HCT116 (cell line): ENCODE measurements at regions not wholly inside any gene's neighbourhood (a gene's known extent, or its start where the extent isn't known, plus 50 kb on each side); places are given as distances from the start of the nearest gene placed in this dataset.

Experiments used
- ATAC-seq: fragments of 200-7000 bp; cut with Tn5 transposase; 2 replicates; pipeline ENCODE4 v1.9.1; 2020; ENCODE audit warnings: mild to moderate bottlenecking, moderate library complexity
- BruUV-seq: library from RNA; stranded (reverse); fragments of 400-500 nt; replicated peaks from 2 replicates; lab custom pipeline; 2021; lab: Mats Ljungman, UMichigan
- CTCF ChIA-PET: fragments of 300-600 bp; sonication (Branson Sonifier 250); formaldehyde crosslinking; loops from one replicate; lab custom pipeline; 2021; ENCODE audit warnings: antibody characterized with exemption; lab: Charles Lee
- POLR2A ChIA-PET: fragments of 300-600, 350-600 bp; sonication (Branson Sonifier 250); formaldehyde crosslinking; loops from one replicate; lab custom pipeline; 2021; ENCODE audit warnings: antibody characterized with exemption; lab: Charles Lee
- RAD21 ChIA-PET, 2 experiments: fragments of 300-600 bp; sonication (Branson Sonifier 250); formaldehyde crosslinking; loops; one replicate each; lab custom pipeline; 2023; ENCODE audit warnings: low total read pairs in 2 of 2; ENCODE audit not compliant: uncharacterized antibody in 2 of 2, unreplicated experiment in 2 of 2, low non-redundant PET in 1 of 2; lab: Charles Lee
- DNase-seq: peaks from one replicate; pipeline ENCODE4 v3.0.0-alpha.2; 2010; ENCODE audit warnings: low read depth, low spot score
- H2AFZ ChIP-seq: fragments of 200-600 bp; shearing (Covaris generic), sonication (generic); 2 replicates; pipeline ENCODE4 v1.6.1; 2017; ENCODE audit warnings: low read depth, mixed run types, mixed read lengths, antibody characterized with exemption, low read length; ENCODE audit not compliant: poor library complexity, severe bottlenecking
- H3K27ac ChIP-seq: 2 replicates; pipeline ENCODE4 v1.5.1; 2012; ENCODE audit warnings: low read depth, low read length
- H3K27me3 ChIP-seq: fragments of 200-600 bp; sonication (generic); 2 replicates; pipeline ENCODE4 v1.6.1; 2016; ENCODE audit warnings: mixed run types, low read length, mixed read lengths; ENCODE audit not compliant: insufficient read depth
- H3K36me3 ChIP-seq, 2 experiments: fragments of 200-500 bp in 1 of 2; fragments of 200-600 bp in 1 of 2; sonication (Bioruptor generic) in 1 of 2; sonication (generic) in 1 of 2; 2 replicates each; pipeline versions ENCODE4 v1.5.1 to v1.6.1; 2014 to 2016; ENCODE audit warnings: low read length in 2 of 2, inconsistent platforms in 1 of 2, mixed read lengths in 1 of 2, mixed run types in 1 of 2; ENCODE audit not compliant: insufficient read depth in 2 of 2, control insufficient read depth in 1 of 2
- H3K4me1 ChIP-seq, 2 experiments: fragments of 200-600 bp in 1 of 2; sonication (generic) in 1 of 2; 2 replicates each; pipeline versions ENCODE4 v1.5.1 to v1.6.1; 2012 to 2017; ENCODE audit warnings: low read length in 2 of 2, inconsistent platforms in 1 of 2, mild to moderate bottlenecking in 1 of 2, mixed read lengths in 1 of 2, mixed run types in 1 of 2, moderate library complexity in 1 of 2; ENCODE audit not compliant: insufficient read depth in 2 of 2, control insufficient read depth in 1 of 2
- H3K4me2 ChIP-seq: fragments of 200-600 bp; sonication (generic); 2 replicates; pipeline ENCODE4 v1.6.1; 2017; ENCODE audit warnings: mixed run types, low read length, mixed read lengths
- H3K4me3 ChIP-seq, 2 experiments: fragments of 200-600 bp in 1 of 2; sonication (generic) in 1 of 2; replicated peaks in 1 of 2; 2 replicates each; pipeline ENCODE4 v1.5.1; 2011 to 2016; ENCODE audit warnings: low read length in 2 of 2, control low read depth in 1 of 2, low read depth in 1 of 2, mild to moderate bottlenecking in 1 of 2, mixed read lengths in 1 of 2, mixed run types in 1 of 2
- H3K79me2 ChIP-seq: fragments of 200-600 bp; sonication (generic); 2 replicates; pipeline ENCODE4 v1.6.1; 2017; ENCODE audit warnings: mild to moderate bottlenecking, mixed run types, low read length, moderate library complexity, mixed read lengths; ENCODE audit not compliant: insufficient read depth
- H3K9ac ChIP-seq: fragments of 200-600 bp; sonication (generic); 2 replicates; pipeline ENCODE4 v1.6.1; 2016; ENCODE audit warnings: low read length, mixed read lengths
- H3K9me2 ChIP-seq: fragments of 200-600 bp; sonication (generic), shearing (Covaris generic); 2 replicates; pipeline ENCODE4 v1.6.1; 2017; ENCODE audit warnings: mixed run types, mild to moderate bottlenecking, moderate library complexity; ENCODE audit not compliant: insufficient read depth
- H3K9me3 ChIP-seq, 2 experiments: fragments of 200-500 bp in 1 of 2; fragments of 200-600 bp in 1 of 2; sonication (Bioruptor generic) in 1 of 2; sonication (generic) in 1 of 2; 2 replicates each; pipeline ENCODE4 v1.6.1; 2014 to 2017; ENCODE audit warnings: low read length in 2 of 2, mixed read lengths in 2 of 2, inconsistent platforms in 1 of 2, low read depth in 1 of 2, mild to moderate bottlenecking in 1 of 2, mixed run types in 1 of 2, moderate library complexity in 1 of 2; ENCODE audit not compliant: control insufficient read depth in 1 of 2, insufficient read depth in 1 of 2
- H4K20me1 ChIP-seq: fragments of 200-600 bp; sonication (generic), shearing (Covaris generic); 2 replicates; pipeline ENCODE4 v1.6.1; 2017; ENCODE audit warnings: mixed run types, mild to moderate bottlenecking, moderate library complexity; ENCODE audit not compliant: insufficient read depth
- CBX3 ChIP-seq: IDR thresholded peaks from 2 replicates; pipeline ENCODE4 v1.6.1; 2012; ENCODE audit warnings: low read depth
- CEBPB ChIP-seq: IDR thresholded peaks from 2 replicates; pipeline ENCODE4 v1.6.1; 2012; ENCODE audit warnings: low read depth
- FOSL1 ChIP-seq: IDR thresholded peaks from 2 replicates; pipeline ENCODE4 v1.6.1; 2012; ENCODE audit warnings: low read depth
- POLR2AphosphoS5 ChIP-seq: IDR thresholded peaks from 2 replicates; pipeline ENCODE4 v1.6.1; 2011; ENCODE audit warnings: mild to moderate bottlenecking, low read depth, low read length, moderate library complexity
- RAD21 ChIP-seq: IDR thresholded peaks from 2 replicates; pipeline ENCODE4 v1.6.1; 2012; ENCODE audit warnings: low read depth, mild to moderate bottlenecking
- SP1 ChIP-seq: IDR thresholded peaks from 2 replicates; pipeline ENCODE4 v1.6.1; 2012; ENCODE audit warnings: low read depth
- TCF7L2 ChIP-seq: IDR thresholded peaks from 2 replicates; pipeline ENCODE4 v1.7.0; 2011; ENCODE audit warnings: borderline replicate concordance, inconsistent platforms; ENCODE audit not compliant: insufficient read depth, insufficient read length; ENCODE audit errors: extremely low read depth
- ZNF274 ChIP-seq: fragments of 200-500 bp; sonication (Bioruptor generic); IDR thresholded peaks from 2 replicates; pipeline ENCODE4 v1.6.1; 2014; ENCODE audit warnings: mild to moderate bottlenecking, low read depth, low read length, inconsistent platforms
- intact Hi-C: fragments of 100-400 bp; cut with micrococcal nuclease; formaldehyde crosslinking; loops from 2 replicates; pipeline ENCODE4 v1.10.0; 2022
- TF ChIP-seq, protein P1 (sequence below), 3 experiments: fragments of 200-600 bp in 1 of 3; sonication (generic) in 1 of 3; IDR thresholded peaks in 2 of 3; conservative IDR thresholded peaks in 1 of 3; 2 replicates each; pipeline ENCODE4 v1.5.1; 2012 to 2017; ENCODE audit warnings: low read depth in 2 of 3, low read length in 2 of 3, antibody characterized with exemption in 1 of 3, borderline replicate concordance in 1 of 3, control low read depth in 1 of 3, mild to moderate bottlenecking in 1 of 3, mixed read lengths in 1 of 3, mixed run types in 1 of 3, moderate library complexity in 1 of 3; ENCODE audit not compliant: insufficient read depth in 1 of 3
- TF ChIP-seq, protein P2 (sequence below): IDR thresholded peaks from 2 replicates; pipeline ENCODE4 v1.6.1; 2012; ENCODE audit warnings: low read depth
- TF ChIP-seq, protein P3 (sequence below): IDR thresholded peaks from 2 replicates; pipeline ENCODE4 v1.6.1; 2011; ENCODE audit warnings: mild to moderate bottlenecking, low read length, moderate library complexity; ENCODE audit not compliant: insufficient replicate concordance; ENCODE audit errors: extremely low read depth
- TF ChIP-seq, protein P4 (sequence below): IDR thresholded peaks from 2 replicates; pipeline ENCODE4 v1.6.1; 2012
- TF ChIP-seq, protein P5 (sequence below): IDR thresholded peaks from 2 replicates; pipeline ENCODE4 v1.6.1; 2012

DNA sequence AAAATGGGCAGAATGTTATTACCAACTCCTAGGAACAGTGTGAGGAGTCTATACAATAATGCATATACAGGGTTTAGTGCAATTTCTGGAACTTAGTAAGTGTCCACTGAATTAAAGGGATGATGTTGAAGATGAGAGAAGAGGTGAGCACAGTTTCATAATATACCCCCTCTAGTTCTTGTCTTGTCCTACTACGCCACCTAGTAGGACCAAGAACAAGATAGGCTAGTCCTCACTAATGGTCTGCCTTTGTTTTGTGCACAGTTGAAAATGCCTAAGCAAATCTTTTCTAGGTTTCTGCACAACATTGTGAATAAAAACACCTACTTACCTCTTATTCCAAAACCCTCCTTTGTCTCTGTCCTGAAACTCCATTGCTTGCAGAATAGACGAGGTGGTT, 670.2 kb downstream of the CDH8 start:
- DNase-seq, result no peak
- no TSS peak for BruUV-seq
- Histone ChIP-seq H3K27ac (no peak overlapping the region), H4K20me1 (no peaks in the 10 kb centered on the region), H3K79me2 (no peaks in the 10 kb centered on the region), H3K9me3 (peaks cover 11 to 21% of the 10 kb centered on the region in 2 experiments; a peak in 2 of 4 replicates), H3K27me3 (no peaks in the 10 kb centered on the region), H3K4me1 (no peaks in the 10 kb centered on the region), H3K36me3 (no peaks in the 10 kb centered on the region), H3K4me2 (no peak overlapping the region), H2AFZ (no peak overlapping the region), H3K9ac (no peak overlapping the region), H3K9me2 (no peaks in the 10 kb centered on the region), H3K4me3 (no peak overlapping the region)
- ChIA-PET POLR2A (no interaction called here), RAD21 (no interaction called here), CTCF (no interaction called here)
- intact Hi-C loops, result no loop called here
- TF ChIP-seq POLR2AphosphoS5 (no peak), CBX3 (no peak), TCF7L2 (no peak), FOSL1 (no peak), RAD21 (no peak), CEBPB (no peak), ZNF274 (no peak), SP1 (no peak)
- TF ChIP-seq, protein P1, sequence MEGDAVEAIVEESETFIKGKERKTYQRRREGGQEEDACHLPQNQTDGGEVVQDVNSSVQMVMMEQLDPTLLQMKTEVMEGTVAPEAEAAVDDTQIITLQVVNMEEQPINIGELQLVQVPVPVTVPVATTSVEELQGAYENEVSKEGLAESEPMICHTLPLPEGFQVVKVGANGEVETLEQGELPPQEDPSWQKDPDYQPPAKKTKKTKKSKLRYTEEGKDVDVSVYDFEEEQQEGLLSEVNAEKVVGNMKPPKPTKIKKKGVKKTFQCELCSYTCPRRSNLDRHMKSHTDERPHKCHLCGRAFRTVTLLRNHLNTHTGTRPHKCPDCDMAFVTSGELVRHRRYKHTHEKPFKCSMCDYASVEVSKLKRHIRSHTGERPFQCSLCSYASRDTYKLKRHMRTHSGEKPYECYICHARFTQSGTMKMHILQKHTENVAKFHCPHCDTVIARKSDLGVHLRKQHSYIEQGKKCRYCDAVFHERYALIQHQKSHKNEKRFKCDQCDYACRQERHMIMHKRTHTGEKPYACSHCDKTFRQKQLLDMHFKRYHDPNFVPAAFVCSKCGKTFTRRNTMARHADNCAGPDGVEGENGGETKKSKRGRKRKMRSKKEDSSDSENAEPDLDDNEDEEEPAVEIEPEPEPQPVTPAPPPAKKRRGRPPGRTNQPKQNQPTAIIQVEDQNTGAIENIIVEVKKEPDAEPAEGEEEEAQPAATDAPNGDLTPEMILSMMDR (IDR thresholded peaks at IDR 0.05 in 2 of 3, conservative IDR thresholded peaks at IDR 0.05 in 1 of 3; ENCODE audit: borderline replicate concordance in 1 of 3, insufficient read depth in 1 of 3, low read depth in 2 of 3, low read length in 2 of 3), result no peak
- TF ChIP-seq, protein P2, sequence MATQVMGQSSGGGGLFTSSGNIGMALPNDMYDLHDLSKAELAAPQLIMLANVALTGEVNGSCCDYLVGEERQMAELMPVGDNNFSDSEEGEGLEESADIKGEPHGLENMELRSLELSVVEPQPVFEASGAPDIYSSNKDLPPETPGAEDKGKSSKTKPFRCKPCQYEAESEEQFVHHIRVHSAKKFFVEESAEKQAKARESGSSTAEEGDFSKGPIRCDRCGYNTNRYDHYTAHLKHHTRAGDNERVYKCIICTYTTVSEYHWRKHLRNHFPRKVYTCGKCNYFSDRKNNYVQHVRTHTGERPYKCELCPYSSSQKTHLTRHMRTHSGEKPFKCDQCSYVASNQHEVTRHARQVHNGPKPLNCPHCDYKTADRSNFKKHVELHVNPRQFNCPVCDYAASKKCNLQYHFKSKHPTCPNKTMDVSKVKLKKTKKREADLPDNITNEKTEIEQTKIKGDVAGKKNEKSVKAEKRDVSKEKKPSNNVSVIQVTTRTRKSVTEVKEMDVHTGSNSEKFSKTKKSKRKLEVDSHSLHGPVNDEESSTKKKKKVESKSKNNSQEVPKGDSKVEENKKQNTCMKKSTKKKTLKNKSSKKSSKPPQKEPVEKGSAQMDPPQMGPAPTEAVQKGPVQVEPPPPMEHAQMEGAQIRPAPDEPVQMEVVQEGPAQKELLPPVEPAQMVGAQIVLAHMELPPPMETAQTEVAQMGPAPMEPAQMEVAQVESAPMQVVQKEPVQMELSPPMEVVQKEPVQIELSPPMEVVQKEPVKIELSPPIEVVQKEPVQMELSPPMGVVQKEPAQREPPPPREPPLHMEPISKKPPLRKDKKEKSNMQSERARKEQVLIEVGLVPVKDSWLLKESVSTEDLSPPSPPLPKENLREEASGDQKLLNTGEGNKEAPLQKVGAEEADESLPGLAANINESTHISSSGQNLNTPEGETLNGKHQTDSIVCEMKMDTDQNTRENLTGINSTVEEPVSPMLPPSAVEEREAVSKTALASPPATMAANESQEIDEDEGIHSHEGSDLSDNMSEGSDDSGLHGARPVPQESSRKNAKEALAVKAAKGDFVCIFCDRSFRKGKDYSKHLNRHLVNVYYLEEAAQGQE, result no peak
- TF ChIP-seq, protein P3, sequence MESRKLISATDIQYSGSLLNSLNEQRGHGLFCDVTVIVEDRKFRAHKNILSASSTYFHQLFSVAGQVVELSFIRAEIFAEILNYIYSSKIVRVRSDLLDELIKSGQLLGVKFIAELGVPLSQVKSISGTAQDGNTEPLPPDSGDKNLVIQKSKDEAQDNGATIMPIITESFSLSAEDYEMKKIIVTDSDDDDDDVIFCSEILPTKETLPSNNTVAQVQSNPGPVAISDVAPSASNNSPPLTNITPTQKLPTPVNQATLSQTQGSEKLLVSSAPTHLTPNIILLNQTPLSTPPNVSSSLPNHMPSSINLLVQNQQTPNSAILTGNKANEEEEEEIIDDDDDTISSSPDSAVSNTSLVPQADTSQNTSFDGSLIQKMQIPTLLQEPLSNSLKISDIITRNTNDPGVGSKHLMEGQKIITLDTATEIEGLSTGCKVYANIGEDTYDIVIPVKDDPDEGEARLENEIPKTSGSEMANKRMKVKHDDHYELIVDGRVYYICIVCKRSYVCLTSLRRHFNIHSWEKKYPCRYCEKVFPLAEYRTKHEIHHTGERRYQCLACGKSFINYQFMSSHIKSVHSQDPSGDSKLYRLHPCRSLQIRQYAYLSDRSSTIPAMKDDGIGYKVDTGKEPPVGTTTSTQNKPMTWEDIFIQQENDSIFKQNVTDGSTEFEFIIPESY, result no peak
- TF ChIP-seq, protein P4, sequence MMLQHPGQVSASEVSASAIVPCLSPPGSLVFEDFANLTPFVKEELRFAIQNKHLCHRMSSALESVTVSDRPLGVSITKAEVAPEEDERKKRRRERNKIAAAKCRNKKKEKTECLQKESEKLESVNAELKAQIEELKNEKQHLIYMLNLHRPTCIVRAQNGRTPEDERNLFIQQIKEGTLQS, result no peak
- TF ChIP-seq, protein P5, sequence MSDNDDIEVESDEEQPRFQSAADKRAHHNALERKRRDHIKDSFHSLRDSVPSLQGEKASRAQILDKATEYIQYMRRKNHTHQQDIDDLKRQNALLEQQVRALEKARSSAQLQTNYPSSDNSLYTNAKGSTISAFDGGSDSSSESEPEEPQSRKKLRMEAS, result no peak
- no peak for ATAC-seq
